ENCODE measurements at regions not wholly inside any gene's neighbourhood (a gene's known extent, or its start where the extent isn't known, plus 50 kb on each side); places are given as distances from the start of the nearest gene placed in this dataset.

GRCh38 chr12:13798162-13798561 lies 183.2 kb downstream of the GRIN2B start:
- no peaks in the 10 kb centered on the region for H3K9me3 ChIP-seq (ENCODE audit: control insufficient read depth in 4 of 4, insufficient read depth in 3 of 4, low read length in 3 of 4)
- no peak for TF ChIP-seq CTCF (IDR thresholded peaks at IDR 0.05; ENCODE audit: control extremely low read depth, extremely low read depth)
- H3K27ac ChIP-seq (ENCODE audit: low read depth in 1 of 2, low read length in 1 of 2), result no peak overlapping the region

GRCh38 chr12:13794706-13795105 lies 186.7 kb downstream of the GRIN2B start:
- H3K27me3 ChIP-seq (ENCODE audit: control insufficient read depth in 3 of 3, insufficient read depth in 3 of 3, low read length in 2 of 3), result no peaks in the 10 kb centered on the region
- DNase-seq (no peak), ATAC-seq (ENCODE audit: insufficient read depth, low FRiP score) (no peak)
- no peak overlapping the region for H3K4me3 ChIP-seq
- H3K27ac ChIP-seq (ENCODE audit: low read depth in 1 of 2, low read length in 1 of 2), result no peak overlapping the region
- H3K36me3 ChIP-seq (ENCODE audit: control insufficient read depth in 4 of 4, insufficient read depth in 4 of 4, low read length in 4 of 4), result no peaks in the 10 kb centered on the region
- H3K4me1 ChIP-seq (ENCODE audit: control insufficient read depth in 5 of 5, insufficient read depth in 5 of 5, low read length in 5 of 5), result no peaks in the 10 kb centered on the region
- H3K9me3 ChIP-seq (ENCODE audit: control insufficient read depth in 4 of 4, insufficient read depth in 3 of 4, low read length in 3 of 4), result peaks cover 0 to 3% (median 0%) of the 10 kb centered on the region in 4 donors
- 88 to 90% methylated on average over 2 of the region's 2 CpGs for WGBS, 2 donors
- TF ChIP-seq CTCF (IDR thresholded peaks at IDR 0.05; ENCODE audit: control extremely low read depth, extremely low read depth), result no peak
- H3K9ac ChIP-seq (ENCODE audit: insufficient read depth in 1 of 2, low read length in 2 of 2), result no peak overlapping the region

More at GRCh38 chr12:13798162-13798561, 183.2 kb downstream of the GRIN2B start:
- Histone ChIP-seq H3K27me3 (ENCODE audit: control insufficient read depth in 3 of 3, insufficient read depth in 3 of 3, low read length in 2 of 3) (no peaks in the 10 kb centered on the region), H3K36me3 (ENCODE audit: control insufficient read depth in 4 of 4, insufficient read depth in 4 of 4, low read length in 4 of 4) (no peaks in the 10 kb centered on the region), H3K9ac (ENCODE audit: insufficient read depth in 1 of 2, low read length in 2 of 2) (no peak overlapping the region), H3K4me1 (ENCODE audit: control insufficient read depth in 5 of 5, insufficient read depth in 5 of 5, low read length in 5 of 5) (no peaks in the 10 kb centered on the region), H3K4me3 (no peak overlapping the region)
- no peak for DNase-seq
- no peak for ATAC-seq (ENCODE audit: insufficient read depth, low FRiP score)

- no peaks in the 10 kb centered on the region for H3K36me3 ChIP-seq (ENCODE audit: control insufficient read depth in 4 of 4, insufficient read depth in 4 of 4, low read length in 4 of 4)
- no peak overlapping the region for H3K4me3 ChIP-seq
- H3K27ac ChIP-seq (ENCODE audit: low read depth in 1 of 2, low read length in 1 of 2), result no peak overlapping the region
- H3K9ac ChIP-seq (ENCODE audit: insufficient read depth in 1 of 2, low read length in 2 of 2), result no peak overlapping the region
- WGBS, 2 donors, result 60 to 78% methylated on average over 1 of the region's 1 CpG
- no peaks in the 10 kb centered on the region for H3K4me1 ChIP-seq (ENCODE audit: control insufficient read depth in 5 of 5, insufficient read depth in 5 of 5, low read length in 5 of 5)
- TF ChIP-seq CTCF (IDR thresholded peaks at IDR 0.05; ENCODE audit: control extremely low read depth, extremely low read depth), result no peak
- H3K27me3 ChIP-seq (ENCODE audit: control insufficient read depth in 3 of 3, insufficient read depth in 3 of 3, low read length in 2 of 3), result no peaks in the 10 kb centered on the region
- peaks cover 0 to 3% (median 0%) of the 10 kb centered on the region in 4 donors for H3K9me3 ChIP-seq (ENCODE audit: control insufficient read depth in 4 of 4, insufficient read depth in 3 of 4, low read length in 3 of 4)
- ATAC-seq (ENCODE audit: insufficient read depth, low FRiP score) (no peak), DNase-seq (no peak)
These were observed 191.1 kb downstream of the GRIN2B start for GRCh38 chr12:13790317-13790716.

GRCh38 chr12:13788626-13789025 lies 192.8 kb downstream of the GRIN2B start:
- 51 to 64% methylated on average over 5 of the region's 5 CpGs for WGBS, 2 donors
- Histone ChIP-seq H3K9ac (ENCODE audit: insufficient read depth in 1 of 2, low read length in 2 of 2) (no peak overlapping the region), H3K27me3 (ENCODE audit: control insufficient read depth in 3 of 3, insufficient read depth in 3 of 3, low read length in 2 of 3) (no peaks in the 10 kb centered on the region), H3K4me1 (ENCODE audit: control insufficient read depth in 5 of 5, insufficient read depth in 5 of 5, low read length in 5 of 5) (no peaks in the 10 kb centered on the region), H3K9me3 (ENCODE audit: control insufficient read depth in 4 of 4, insufficient read depth in 3 of 4, low read length in 3 of 4) (peaks cover 0 to 5% (median 0%) of the 10 kb centered on the region in 4 donors), H3K4me3 (no peak overlapping the region), H3K36me3 (ENCODE audit: control insufficient read depth in 4 of 4, insufficient read depth in 4 of 4, low read length in 4 of 4) (no peaks in the 10 kb centered on the region), H3K27ac (ENCODE audit: low read depth in 1 of 2, low read length in 1 of 2) (no peak overlapping the region)
- no peak for ATAC-seq (ENCODE audit: insufficient read depth, low FRiP score)
- peak in 1 of 3 donors; percentile 11 for DNase-seq
- TF ChIP-seq CTCF (IDR thresholded peaks at IDR 0.05; ENCODE audit: control extremely low read depth, extremely low read depth), result no peak
